GM19238 (cell line): ENCODE measurements at regions not wholly inside any gene's neighbourhood (a gene's known extent, or its start where the extent isn't known, plus 50 kb on each side); places are given as distances from the start of the nearest gene placed in this dataset.
"Not testable (repeated sequence)": the region's sequence is repeated elsewhere in the genome, so short reads cannot be mapped to it uniquely, and the experiment has no call there.

ENCODE experiments used
- DNase-seq: peaks from one replicate; pipeline ENCODE4 v3.0.0; 2011; ENCODE audit warnings: low spot score; ENCODE audit not compliant: insufficient read length

DNA sequence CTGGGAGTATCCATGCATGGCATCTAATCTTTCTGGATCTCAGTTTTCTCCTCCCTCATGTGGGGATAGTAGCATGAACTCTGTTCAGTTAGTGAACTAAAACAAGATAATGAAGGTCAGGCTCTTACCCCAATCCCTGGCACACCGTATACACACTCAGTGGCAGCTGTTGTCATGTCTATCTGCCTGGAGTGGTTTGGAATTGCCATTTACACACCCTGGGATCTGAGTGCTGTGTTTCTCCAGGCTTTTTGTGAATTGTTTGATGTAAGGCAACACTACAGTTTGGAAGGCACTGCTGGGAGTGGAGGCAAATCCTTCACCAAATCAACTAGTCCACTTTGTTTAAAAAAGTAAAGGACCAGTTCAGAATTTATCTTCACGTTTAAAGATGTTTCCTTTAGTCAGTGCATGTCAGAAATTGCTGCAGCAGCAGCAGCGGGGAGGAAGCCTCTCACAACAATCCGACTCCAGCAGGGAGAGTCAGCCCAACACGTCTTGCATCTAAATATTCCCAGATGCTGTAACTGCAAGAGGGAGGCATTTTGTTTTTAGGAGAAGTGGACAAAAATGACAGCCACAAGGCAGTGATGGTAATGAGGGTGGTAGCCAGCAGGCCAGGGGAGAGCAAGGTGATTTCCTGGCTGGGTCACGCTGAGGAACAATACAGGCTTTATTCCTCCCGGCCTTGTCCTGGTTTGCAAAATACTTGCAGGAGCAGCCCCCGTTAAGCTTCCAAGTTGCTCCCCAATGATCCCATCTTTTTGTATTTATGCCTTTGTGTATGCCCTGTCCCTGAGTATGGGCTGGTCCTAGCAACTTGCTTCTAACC, 128.5 kb upstream of the LRIG1 start:
- no peak for DNase-seq

DNA sequence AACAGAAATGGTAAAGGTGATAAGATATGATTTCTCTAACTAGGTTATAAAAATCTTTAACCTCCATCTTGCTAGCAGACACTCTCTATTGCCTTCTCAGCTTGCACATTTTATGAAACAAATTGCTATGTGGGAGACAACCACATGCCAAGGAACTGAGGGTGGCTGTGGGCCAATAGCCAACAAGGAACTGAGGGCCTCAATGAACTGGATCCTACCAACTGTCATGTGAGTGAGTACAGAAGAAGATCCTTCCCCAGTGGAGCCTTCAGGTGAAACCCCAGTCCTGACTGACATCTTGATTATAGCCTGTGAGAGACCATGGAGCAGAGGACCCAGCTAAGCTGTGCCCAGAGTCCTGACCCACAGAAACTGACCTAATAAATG, 129.2 kb upstream of the LRIG1 start:
- DNase-seq: no peak

GRCh38 chr3:66633402-66634381, 132.9 kb upstream of the LRIG1 start:
- DNase-seq: no peak

GRCh38 chr3:66638717-66639116, 137.9 kb upstream of the LRIG1 start:
- DNase-seq: no peak

- DNase-seq: no peak
These were observed 139.1 kb upstream of the LRIG1 start for GRCh38 chr3:66639809-66640356.

GRCh38 chr3:66642019-66642418, 141.2 kb upstream of the LRIG1 start:
- DNase-seq: no peak

DNA sequence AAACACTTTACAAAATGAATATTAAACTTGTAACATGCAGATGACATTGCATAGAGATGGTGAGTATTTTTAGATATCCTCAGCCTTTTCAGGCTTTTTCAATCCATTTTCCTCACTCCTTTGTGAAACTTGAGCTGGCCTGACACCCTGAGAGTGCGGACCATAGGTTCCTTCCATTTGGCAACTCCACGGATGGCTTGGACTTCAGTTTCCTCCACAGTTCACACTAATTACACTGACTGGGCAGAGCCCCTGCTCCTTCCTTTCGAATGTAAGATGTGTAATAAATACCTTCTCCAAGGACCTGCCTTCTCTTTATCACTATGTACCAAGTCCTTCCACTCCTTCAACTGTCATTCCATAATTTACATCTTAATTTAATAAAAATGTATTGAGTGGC, 141.7 kb upstream of the LRIG1 start:
- no peak for DNase-seq

GRCh38 chr3:66644549-66644948, 143.7 kb upstream of the LRIG1 start:
- DNase-seq: no peak

DNA sequence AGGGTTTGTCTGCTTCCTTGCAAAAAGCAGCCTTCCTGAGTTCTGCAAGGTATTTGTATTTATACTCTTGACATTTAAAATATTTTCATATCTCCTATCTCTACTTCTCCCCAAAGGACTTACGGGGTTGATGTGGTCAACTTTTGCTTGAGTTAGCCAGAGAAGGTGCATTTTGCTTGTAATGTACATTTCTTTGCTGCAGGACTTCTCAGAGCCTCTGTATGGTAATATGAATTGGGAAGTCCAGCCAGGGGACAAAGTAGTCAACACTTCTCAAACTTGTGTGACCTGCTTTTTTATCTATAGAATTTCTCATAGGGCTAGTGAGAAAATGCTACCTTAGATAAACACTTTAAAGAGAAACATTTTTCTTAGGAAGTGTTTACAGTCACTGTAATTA, 148.2 kb upstream of the LRIG1 start:
- no peak for DNase-seq

- not testable (repeated sequence) for DNase-seq
These were observed 150.7 kb upstream of the LRIG1 start for GRCh38 chr3:66651520-66651919.

- DNase-seq: not testable (repeated sequence)
These were observed 151.3 kb upstream of the LRIG1 start for GRCh38 chr3:66652100-66652499.

GRCh38 chr3:66655044-66655443, 154.2 kb upstream of the LRIG1 start:
- no peak for DNase-seq

DNA sequence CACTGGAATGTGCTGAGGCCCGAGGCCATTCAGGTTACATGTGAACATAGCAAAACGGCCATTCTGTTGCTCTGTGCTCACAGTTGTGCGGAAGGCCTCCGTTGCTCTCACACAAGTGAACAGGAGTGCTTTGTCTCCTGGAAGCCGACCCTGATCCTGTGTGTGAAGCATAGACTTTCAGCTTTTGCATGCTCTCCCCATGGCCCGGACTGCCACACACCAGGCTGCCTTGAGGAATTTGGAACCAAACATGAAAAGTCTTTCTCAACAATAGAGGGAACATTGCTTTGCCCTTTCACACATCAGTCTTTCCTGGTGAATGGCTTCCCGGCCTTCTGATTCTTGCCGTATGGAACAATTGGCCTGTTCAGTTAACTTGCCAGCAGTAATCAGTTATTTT, 154.8 kb upstream of the LRIG1 start:
- DNase-seq: no peak

DNA sequence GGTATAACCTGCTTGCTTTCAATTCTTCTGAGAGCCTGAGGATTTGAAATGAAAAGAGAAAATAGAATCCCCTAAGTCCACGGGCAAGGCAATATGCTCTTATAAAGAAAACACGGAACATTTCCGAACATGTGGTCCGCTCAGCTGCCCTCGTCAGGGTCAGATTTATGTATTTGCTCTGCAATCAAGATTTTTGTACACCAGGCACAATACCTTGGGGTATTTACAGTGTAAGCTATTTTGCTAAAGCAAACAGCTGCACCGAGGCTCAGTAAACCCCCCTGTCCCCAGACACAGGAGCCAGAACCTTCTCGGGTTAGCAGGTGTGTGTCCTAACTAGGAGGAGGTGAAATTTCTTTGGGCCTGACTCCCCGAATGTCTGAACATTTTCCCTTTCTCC, 155.8 kb upstream of the LRIG1 start:
- DNase-seq: no peak

- no peak for DNase-seq
These were observed 158.2 kb upstream of the LRIG1 start for GRCh38 chr3:66659056-66659455.

GRCh38 chr3:66661628-66662027, 160.8 kb upstream of the LRIG1 start:
- DNase-seq: no peak

DNA sequence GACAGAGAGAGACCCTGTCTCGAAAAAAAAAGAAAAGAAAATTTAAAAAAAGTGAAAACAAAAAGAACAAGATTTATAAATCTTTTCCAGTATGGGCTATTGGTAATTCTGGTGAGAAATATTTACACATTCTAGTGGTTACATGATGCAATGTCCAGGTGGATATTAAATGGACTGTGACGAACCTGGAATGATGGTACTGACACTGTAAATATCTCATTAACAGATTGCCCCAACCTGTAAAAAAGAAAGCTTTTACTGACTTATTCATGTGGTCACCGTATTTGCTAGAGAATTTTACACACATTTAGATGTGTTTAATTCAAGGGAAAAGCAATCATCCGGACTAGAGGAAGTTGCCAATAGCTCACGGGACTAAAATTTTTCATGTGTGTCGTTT, 162.1 kb upstream of the LRIG1 start:
- DNase-seq: no peak

- DNase-seq: no peak
These were observed 164.3 kb upstream of the LRIG1 start for GRCh38 chr3:66665021-66665695.

DNA sequence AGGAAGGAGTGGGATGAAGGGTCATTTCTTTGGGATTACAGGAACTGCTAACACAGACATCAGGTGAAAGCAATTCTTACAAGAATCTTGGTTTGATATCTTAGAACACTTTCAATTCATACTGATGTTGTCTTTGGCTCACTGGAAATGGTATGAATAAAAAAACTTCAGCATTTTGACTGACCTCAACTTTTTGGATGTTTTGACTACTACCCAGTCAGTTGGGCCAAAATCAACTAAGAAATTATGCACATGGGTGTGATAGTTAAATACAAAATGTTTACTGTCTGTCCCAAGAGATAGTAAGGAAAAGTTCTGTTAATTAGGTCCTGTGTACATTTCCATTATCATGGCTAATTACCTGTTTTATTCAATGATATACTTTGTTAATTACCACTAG, 165.5 kb upstream of the LRIG1 start:
- DNase-seq: no peak

GRCh38 chr3:66667263-66667662, 166.4 kb upstream of the LRIG1 start:
- DNase-seq: no peak

GRCh38 chr3:66671291-66671690, 170.5 kb upstream of the LRIG1 start:
- DNase-seq: no peak

- no peak for DNase-seq
These were observed 172.0 kb upstream of the LRIG1 start for GRCh38 chr3:66672830-66673229.
